ENCODE measurements at regions not wholly inside any gene's neighbourhood (a gene's known extent, or its start where the extent isn't known, plus 50 kb on each side); places are given as distances from the start of the nearest gene placed in this dataset.
"Not testable (repeated sequence)": the region's sequence is repeated elsewhere in the genome, so short reads cannot be mapped to it uniquely, and the experiment has no call there.

GRCh38 chr16:21389860-21390259 is 111.8 kb upstream of the CRYM start:
- not testable (repeated sequence) for TF ChIP-seq CTCF (conservative IDR thresholded peaks at IDR 0.05; ENCODE audit: low read depth, low read length); BHLHE40 (IDR thresholded peaks at IDR 0.05; ENCODE audit: low read depth, low read length); RCOR1 (IDR thresholded peaks at IDR 0.05; ENCODE audit: insufficient replicate concordance, low read length); MXI1 (IDR thresholded peaks at IDR 0.05; ENCODE audit: borderline replicate concordance, low read depth, low read length); USF2 (IDR thresholded peaks at IDR 0.05; ENCODE audit: low read depth, low read length); SMC3 (IDR thresholded peaks at IDR 0.05; ENCODE audit: low read depth, low read length); FOS (IDR thresholded peaks at IDR 0.05; ENCODE audit: low read depth, low read length); RFX5 (IDR thresholded peaks at IDR 0.05; ENCODE audit: low read depth, low read length); NFE2L2 (IDR thresholded peaks at IDR 0.05; ENCODE audit: low read depth, low read length); POLR2A (IDR thresholded peaks at IDR 0.05; ENCODE audit: low read depth, low read length); CEBPB (IDR thresholded peaks at IDR 0.05; ENCODE audit: low read depth, low read length); MAZ (IDR thresholded peaks at IDR 0.05; ENCODE audit: borderline replicate concordance, low read depth, low read length)
